Activated naive CD4-positive, alpha-beta T cell treated with anti-CD3 and anti-CD28 coated beads for 36 hours (primary cell): ENCODE measurements at regions not wholly inside any gene's neighbourhood (a gene's known extent, or its start where the extent isn't known, plus 50 kb on each side); places are given as distances from the start of the nearest gene placed in this dataset.
"Not testable (repeated sequence)": the region's sequence is repeated elsewhere in the genome, so short reads cannot be mapped to it uniquely, and the experiment has no call there.

ENCODE experiments used
- CTCF ChIA-PET: fragments of 350-600 bp; sonication (Branson Sonifier 250); formaldehyde crosslinking; loops from one replicate; lab custom pipeline; 2021; ENCODE audit warnings: antibody characterized with exemption; lab: Charles Lee
- DNase-seq: peaks from one replicate; pipeline ENCODE4 v3.0.0-alpha.2; 2020
- H3K27ac Mint-ChIP-seq: one replicate; pipeline ENCODE4 v1.8.0; 2021; ENCODE audit warnings: mild to moderate bottlenecking, mixed read lengths
- H3K27me3 Mint-ChIP-seq: one replicate; pipeline ENCODE4 v1.8.0; 2021; ENCODE audit warnings: low read depth, mixed read lengths
- H3K36me3 Mint-ChIP-seq: one replicate; pipeline ENCODE4 v1.8.0; 2021; ENCODE audit warnings: low read depth, mixed read lengths
- H3K4me1 Mint-ChIP-seq: one replicate; pipeline ENCODE4 v1.8.0; 2021; ENCODE audit warnings: low read depth, mixed read lengths
- H3K4me3 Mint-ChIP-seq: one replicate; pipeline ENCODE4 v1.8.0; 2021; ENCODE audit warnings: mild to moderate bottlenecking, moderate library complexity, mixed read lengths
- H3K9me3 Mint-ChIP-seq: one replicate; pipeline ENCODE4 v1.8.0; 2021; ENCODE audit warnings: mixed read lengths
- intact Hi-C: fragments of 100-400 bp; cut with micrococcal nuclease; formaldehyde crosslinking; loops from one replicate; pipeline ENCODE4 v1.15.1; 2023

DNA sequence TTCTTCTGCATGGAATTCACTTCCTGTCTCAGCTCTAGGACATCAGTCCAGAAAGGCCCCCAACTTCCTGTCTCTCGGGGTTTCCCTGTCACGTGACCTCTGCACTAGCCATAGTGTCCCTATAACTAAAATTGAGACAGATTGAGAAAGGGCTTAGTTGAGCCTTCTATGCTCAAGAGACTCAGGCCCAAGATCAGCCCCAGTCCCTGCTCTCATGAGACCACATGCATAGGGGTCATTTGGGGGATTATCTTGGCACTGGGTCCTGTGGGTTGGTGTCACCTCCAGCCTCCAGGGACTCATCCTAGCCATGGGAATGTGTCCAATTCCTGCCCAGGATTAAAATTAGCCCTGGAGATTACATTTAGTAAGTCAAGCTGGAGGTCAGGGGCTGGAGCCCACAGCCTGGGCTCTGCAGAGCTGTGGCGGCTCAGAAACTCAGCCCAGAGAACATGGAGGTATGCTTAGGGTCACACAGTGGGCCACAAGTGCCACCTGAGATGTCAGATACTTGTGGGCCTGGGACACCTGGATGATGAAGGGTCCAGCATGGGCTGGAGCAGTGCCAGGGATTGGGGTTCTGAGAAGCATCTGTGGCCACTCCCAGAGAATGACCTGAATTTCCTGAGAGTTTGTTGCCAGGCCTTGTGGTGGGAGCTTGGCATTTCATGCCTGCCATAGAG is 174.3 kb upstream of the TPTE start:
- H3K27ac Mint-ChIP-seq, H3K36me3 Mint-ChIP-seq, CTCF ChIA-PET, H3K27me3 Mint-ChIP-seq, intact Hi-C loops, DNase-seq, H3K4me1 Mint-ChIP-seq, H3K4me3 Mint-ChIP-seq: not testable (repeated sequence)
- H3K9me3 Mint-ChIP-seq = peaks cover 52% of the 10 kb centered on the region

DNA sequence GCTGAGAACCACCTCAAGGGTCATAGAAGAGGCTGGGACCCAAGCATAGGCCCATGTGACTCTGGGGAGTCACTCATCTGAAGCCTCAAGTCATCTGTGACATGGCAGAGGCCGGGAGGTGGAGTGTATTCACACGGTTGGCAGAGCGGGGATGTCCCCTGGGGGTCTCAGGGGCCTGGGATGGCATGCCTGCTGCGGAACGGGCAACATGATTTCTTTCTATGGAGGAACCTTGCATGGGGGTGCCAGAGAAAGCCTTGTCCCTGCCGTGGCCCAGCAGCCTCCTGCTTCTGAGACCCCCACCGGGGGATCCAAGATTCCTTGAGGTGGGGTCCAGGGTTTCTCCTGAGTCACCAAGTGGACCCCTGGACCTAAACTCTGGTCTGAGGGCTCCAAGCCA is 173.7 kb upstream of the TPTE start:
- DNase-seq, H3K27me3 Mint-ChIP-seq, CTCF ChIA-PET, H3K4me3 Mint-ChIP-seq, H3K27ac Mint-ChIP-seq, intact Hi-C loops, H3K36me3 Mint-ChIP-seq, H3K4me1 Mint-ChIP-seq: not testable (repeated sequence)
- H3K9me3 Mint-ChIP-seq = peaks cover 56% of the 10 kb centered on the region

DNA sequence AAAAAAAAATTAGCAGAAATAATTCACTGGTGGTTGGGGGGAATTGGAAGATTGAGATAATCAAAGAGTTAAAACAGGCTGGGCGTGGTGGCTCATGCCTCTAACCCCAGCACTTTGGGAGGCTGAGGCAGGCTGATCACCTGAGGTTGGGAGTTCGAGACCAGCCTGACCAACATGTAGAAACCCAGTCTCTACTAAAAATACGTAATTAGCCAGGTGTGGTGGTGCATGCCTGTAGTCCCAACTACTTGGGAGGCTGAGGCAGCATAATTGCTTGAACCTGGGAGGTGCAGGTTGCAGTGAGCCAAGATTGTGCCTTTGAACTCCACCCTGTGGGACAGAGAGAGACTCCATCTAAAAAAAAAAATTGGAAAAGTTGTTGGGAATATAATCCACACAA is 173.2 kb upstream of the TPTE start:
- H3K27ac Mint-ChIP-seq, H3K4me3 Mint-ChIP-seq, H3K27me3 Mint-ChIP-seq, H3K36me3 Mint-ChIP-seq, H3K4me1 Mint-ChIP-seq, CTCF ChIA-PET, DNase-seq, intact Hi-C loops: not testable (repeated sequence)
- peaks cover 60% of the 10 kb centered on the region for H3K9me3 Mint-ChIP-seq

GRCh38 chr21:10354851-10355578 is 166.4 kb upstream of the TPTE start:
- H3K27me3 Mint-ChIP-seq = not testable (repeated sequence)

DNA sequence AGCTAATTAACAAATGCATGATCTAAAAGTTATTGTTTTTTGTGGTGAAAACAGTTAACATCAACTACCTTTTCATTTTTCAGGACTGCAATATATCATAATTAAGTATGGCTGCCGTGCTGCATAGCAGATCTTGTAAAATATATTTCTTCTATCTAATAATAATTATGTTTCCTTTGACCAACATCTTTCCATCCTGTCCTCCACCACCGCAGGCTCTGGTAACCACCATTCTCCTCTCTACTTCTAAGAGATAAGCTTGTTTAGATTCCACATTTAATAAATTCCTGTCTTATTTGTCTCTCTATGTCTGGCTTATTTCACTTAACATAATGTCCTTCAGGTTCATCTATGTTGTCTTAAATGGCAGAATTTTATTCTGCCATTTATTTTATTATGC is 162.3 kb upstream of the TPTE start:
- H3K4me1 Mint-ChIP-seq, H3K27ac Mint-ChIP-seq, H3K36me3 Mint-ChIP-seq, DNase-seq, intact Hi-C loops, H3K4me3 Mint-ChIP-seq, H3K27me3 Mint-ChIP-seq, CTCF ChIA-PET: not testable (repeated sequence)
- peaks cover 52% of the 10 kb centered on the region for H3K9me3 Mint-ChIP-seq

More at GRCh38 chr21:10354851-10355578, 166.4 kb upstream of the TPTE start:
- H3K27ac Mint-ChIP-seq, CTCF ChIA-PET, DNase-seq, H3K4me1 Mint-ChIP-seq, H3K4me3 Mint-ChIP-seq, intact Hi-C loops, H3K36me3 Mint-ChIP-seq: not testable (repeated sequence)
- peaks cover 60% of the 10 kb centered on the region for H3K9me3 Mint-ChIP-seq

GRCh38 chr21:10359911-10360310 is 161.5 kb upstream of the TPTE start:
- H3K36me3 Mint-ChIP-seq, DNase-seq, H3K4me1 Mint-ChIP-seq, H3K27me3 Mint-ChIP-seq, H3K4me3 Mint-ChIP-seq, CTCF ChIA-PET, H3K27ac Mint-ChIP-seq, intact Hi-C loops: not testable (repeated sequence)
- peaks cover 45% of the 10 kb centered on the region for H3K9me3 Mint-ChIP-seq

GRCh38 chr21:10361214-10361736 is 160.1 kb upstream of the TPTE start:
- CTCF ChIA-PET, H3K27me3 Mint-ChIP-seq, H3K27ac Mint-ChIP-seq, H3K4me3 Mint-ChIP-seq, DNase-seq, intact Hi-C loops, H3K36me3 Mint-ChIP-seq, H3K4me1 Mint-ChIP-seq: not testable (repeated sequence)
- H3K9me3 Mint-ChIP-seq = peaks cover 36% of the 10 kb centered on the region

DNA sequence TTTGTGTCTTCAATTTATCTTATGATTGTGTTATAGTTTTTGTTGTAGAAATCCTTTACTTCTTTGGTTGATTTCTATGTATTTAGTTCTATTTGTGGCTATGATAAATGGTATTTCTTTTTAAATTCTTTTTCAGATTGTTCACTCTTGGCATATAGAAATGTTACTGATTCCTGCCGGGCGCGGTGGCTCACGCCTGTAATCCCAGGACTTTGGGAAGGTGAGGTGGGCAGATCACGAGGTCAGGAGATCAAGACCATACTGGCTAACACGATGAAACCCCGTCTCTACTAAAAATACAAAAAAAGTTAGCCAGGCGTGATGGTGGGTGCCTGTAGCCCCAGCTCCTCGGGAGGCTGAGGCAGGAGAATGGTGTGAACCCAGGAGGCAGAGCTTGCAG is 158.6 kb upstream of the TPTE start:
- H3K4me1 Mint-ChIP-seq, H3K4me3 Mint-ChIP-seq, H3K27me3 Mint-ChIP-seq, CTCF ChIA-PET, intact Hi-C loops, H3K27ac Mint-ChIP-seq, H3K36me3 Mint-ChIP-seq, DNase-seq: not testable (repeated sequence)
- H3K9me3 Mint-ChIP-seq = peaks cover 30% of the 10 kb centered on the region

GRCh38 chr21:10363321-10363720 is 158.1 kb upstream of the TPTE start:
- CTCF ChIA-PET, H3K4me1 Mint-ChIP-seq, intact Hi-C loops, H3K36me3 Mint-ChIP-seq, H3K27me3 Mint-ChIP-seq, DNase-seq, H3K27ac Mint-ChIP-seq, H3K4me3 Mint-ChIP-seq: not testable (repeated sequence)
- H3K9me3 Mint-ChIP-seq = peaks cover 28% of the 10 kb centered on the region

- H3K4me3 Mint-ChIP-seq, H3K27me3 Mint-ChIP-seq, H3K4me1 Mint-ChIP-seq, H3K27ac Mint-ChIP-seq, DNase-seq, H3K36me3 Mint-ChIP-seq, intact Hi-C loops, CTCF ChIA-PET: not testable (repeated sequence)
- H3K9me3 Mint-ChIP-seq = peaks cover 15% of the 10 kb centered on the region
These were observed 155.2 kb upstream of the TPTE start for GRCh38 chr21:10366210-10366609.

- H3K27ac Mint-ChIP-seq, H3K27me3 Mint-ChIP-seq, H3K36me3 Mint-ChIP-seq, intact Hi-C loops, H3K4me1 Mint-ChIP-seq, DNase-seq, H3K4me3 Mint-ChIP-seq, CTCF ChIA-PET, H3K9me3 Mint-ChIP-seq: not testable (repeated sequence)
These were observed 153.8 kb upstream of the TPTE start for GRCh38 chr21:10367586-10367985.

- H3K9me3 Mint-ChIP-seq, H3K27ac Mint-ChIP-seq, H3K4me1 Mint-ChIP-seq, intact Hi-C loops, H3K27me3 Mint-ChIP-seq, H3K4me3 Mint-ChIP-seq, H3K36me3 Mint-ChIP-seq, DNase-seq, CTCF ChIA-PET: not testable (repeated sequence)
These were observed 153.0 kb upstream of the TPTE start for GRCh38 chr21:10368323-10368798.

GRCh38 chr21:10369289-10369688 is 152.1 kb upstream of the TPTE start:
- H3K4me3 Mint-ChIP-seq, H3K27ac Mint-ChIP-seq, DNase-seq, CTCF ChIA-PET, H3K4me1 Mint-ChIP-seq, H3K9me3 Mint-ChIP-seq, H3K27me3 Mint-ChIP-seq, intact Hi-C loops, H3K36me3 Mint-ChIP-seq: not testable (repeated sequence)
